Uterus (tissue), 2 donors: ENCODE measurements at regions not wholly inside any gene's neighbourhood (a gene's known extent, or its start where the extent isn't known, plus 50 kb on each side); places are given as distances from the start of the nearest gene placed in this dataset.

ENCODE experiments used
- POLR2A ChIP-seq, 2 donors: fragments of 450-650 bp; IDR thresholded peaks; one replicate each; pipeline ENCODE4 v1.6.1; 2016; ENCODE audit warnings: antibody characterized with exemption in 2 of 2, mild to moderate bottlenecking in 1 of 2, moderate library complexity in 1 of 2
- TF ChIP-seq, protein P1 (sequence below), 4 experiments: fragments of 200-600 bp in 2 of 4; fragments of 450-650 bp in 2 of 4; sonication (generic) in 2 of 4; IDR thresholded peaks; one replicate each; pipeline ENCODE4 v1.5.1; 2016 to 2019; ENCODE audit warnings: antibody characterized with exemption in 4 of 4, mild to moderate bottlenecking in 2 of 4, moderate library complexity in 1 of 4

DNA sequence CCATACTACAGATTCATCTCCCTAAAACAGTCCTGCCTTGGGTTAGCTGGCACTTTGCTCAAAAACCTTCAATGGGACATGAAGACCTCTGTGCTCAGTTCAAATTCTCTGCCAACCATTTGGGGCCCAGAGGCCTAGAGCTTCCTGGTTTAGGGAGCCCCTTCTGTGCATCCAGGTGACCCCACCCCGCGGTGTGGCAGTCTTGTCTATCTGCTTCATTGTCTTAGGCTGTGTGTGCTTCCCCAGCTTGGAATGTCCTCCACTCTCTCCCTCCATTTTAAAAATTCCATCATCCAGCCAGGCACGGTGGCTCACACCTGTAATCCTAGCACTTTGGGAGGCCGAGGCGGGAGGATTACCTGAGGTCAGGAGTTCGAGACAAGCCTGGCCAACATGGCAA, 99.0 kb upstream of the NEO1 start:
- TF ChIP-seq, protein P1, sequence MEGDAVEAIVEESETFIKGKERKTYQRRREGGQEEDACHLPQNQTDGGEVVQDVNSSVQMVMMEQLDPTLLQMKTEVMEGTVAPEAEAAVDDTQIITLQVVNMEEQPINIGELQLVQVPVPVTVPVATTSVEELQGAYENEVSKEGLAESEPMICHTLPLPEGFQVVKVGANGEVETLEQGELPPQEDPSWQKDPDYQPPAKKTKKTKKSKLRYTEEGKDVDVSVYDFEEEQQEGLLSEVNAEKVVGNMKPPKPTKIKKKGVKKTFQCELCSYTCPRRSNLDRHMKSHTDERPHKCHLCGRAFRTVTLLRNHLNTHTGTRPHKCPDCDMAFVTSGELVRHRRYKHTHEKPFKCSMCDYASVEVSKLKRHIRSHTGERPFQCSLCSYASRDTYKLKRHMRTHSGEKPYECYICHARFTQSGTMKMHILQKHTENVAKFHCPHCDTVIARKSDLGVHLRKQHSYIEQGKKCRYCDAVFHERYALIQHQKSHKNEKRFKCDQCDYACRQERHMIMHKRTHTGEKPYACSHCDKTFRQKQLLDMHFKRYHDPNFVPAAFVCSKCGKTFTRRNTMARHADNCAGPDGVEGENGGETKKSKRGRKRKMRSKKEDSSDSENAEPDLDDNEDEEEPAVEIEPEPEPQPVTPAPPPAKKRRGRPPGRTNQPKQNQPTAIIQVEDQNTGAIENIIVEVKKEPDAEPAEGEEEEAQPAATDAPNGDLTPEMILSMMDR (IDR thresholded peaks at IDR 0.05) = no peak
- TF ChIP-seq POLR2A (IDR thresholded peaks at IDR 0.05) = no peak
